BLaER1 (cell line): ENCODE measurements at regions not wholly inside any gene's neighbourhood (a gene's known extent, or its start where the extent isn't known, plus 50 kb on each side); places are given as distances from the start of the nearest gene placed in this dataset.

Experiments used
- H3K27ac ChIP-seq: shearing (Covaris generic); formaldehyde crosslinking; 2 replicates; pipeline ENCODE4 v1.8.1; 2022
- H3K27me3 ChIP-seq: shearing (Covaris generic); formaldehyde crosslinking; 2 replicates; pipeline ENCODE4 v1.8.1; 2022
- H3K36me3 ChIP-seq: shearing (Covaris generic); formaldehyde crosslinking; 2 replicates; pipeline ENCODE4 v1.8.1; 2022
- H3K4me1 ChIP-seq: shearing (Covaris generic); formaldehyde crosslinking; 2 replicates; pipeline ENCODE4 v1.8.1; 2022
- H3K4me2 ChIP-seq: shearing (Covaris generic); formaldehyde crosslinking; 2 replicates; pipeline ENCODE4 v1.8.1; 2022
- H3K4me3 ChIP-seq: shearing (Covaris generic); formaldehyde crosslinking; 2 replicates; pipeline ENCODE4 v1.8.1; 2022
- H3K9ac ChIP-seq: shearing (Covaris generic); formaldehyde crosslinking; 2 replicates; pipeline ENCODE4 v1.8.1; 2022
- H3K9me3 ChIP-seq: shearing (Covaris generic); formaldehyde crosslinking; 2 replicates; pipeline ENCODE4 v1.8.1; 2022
- H4K20me1 ChIP-seq: shearing (Covaris generic); formaldehyde crosslinking; 2 replicates; pipeline ENCODE4 v1.8.1; 2022
- Cebpa-rat ChIP-seq: shearing (Covaris generic); IDR thresholded peaks from 2 replicates; pipeline ENCODE4 v1.8.1; 2022

DNA sequence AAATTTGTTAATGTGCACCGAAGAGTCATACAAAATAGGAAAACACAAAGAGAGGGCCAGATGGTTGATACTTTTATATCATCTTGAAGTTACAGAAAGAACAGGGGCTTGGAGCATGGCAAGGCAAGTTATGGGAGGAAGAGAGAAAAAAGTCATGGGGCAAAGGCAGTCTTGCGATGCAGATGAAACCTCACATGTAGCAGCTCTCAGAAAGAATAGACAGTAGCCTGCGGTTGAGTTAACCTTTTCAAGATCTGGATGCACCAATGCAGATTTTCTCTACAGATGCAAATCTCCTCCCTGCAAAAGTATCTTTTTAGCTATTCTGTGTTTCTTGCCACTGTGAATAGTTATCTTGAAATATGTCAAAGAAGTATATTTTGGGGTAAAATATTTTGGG is 243.9 kb downstream of the TMEM167A start:
- no peaks in the 10 kb centered on the region for H4K20me1 ChIP-seq
- H3K27me3 ChIP-seq = no peaks in the 10 kb centered on the region
- no peak overlapping the region for H3K4me2 ChIP-seq
- H3K27ac ChIP-seq = no peak overlapping the region
- H3K4me1 ChIP-seq = no peaks in the 10 kb centered on the region
- H3K9me3 ChIP-seq = peaks cover 19% of the 10 kb centered on the region
- no peak overlapping the region for H3K9ac ChIP-seq
- no peak for TF ChIP-seq Cebpa-rat
- no peak overlapping the region for H3K4me3 ChIP-seq
- no peaks in the 10 kb centered on the region for H3K36me3 ChIP-seq

DNA sequence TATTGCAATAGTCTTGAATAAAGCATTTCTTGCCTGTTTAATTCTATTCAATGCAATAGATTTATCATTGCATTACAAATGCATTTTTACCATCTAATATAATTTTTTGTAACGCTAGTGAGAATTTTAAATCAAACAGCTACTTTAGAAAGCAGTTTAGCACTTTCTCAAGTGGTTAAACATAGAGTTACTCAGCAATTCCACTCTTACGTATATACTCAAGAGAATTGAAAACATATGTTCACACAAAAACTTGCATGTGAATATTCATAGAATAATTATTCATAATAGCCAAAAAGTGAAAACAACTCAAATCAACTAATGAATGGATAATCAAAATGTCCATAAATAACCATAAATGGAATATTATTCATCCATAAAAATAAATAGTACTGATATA is 244.7 kb downstream of the TMEM167A start:
- H3K4me1 ChIP-seq = no peaks in the 10 kb centered on the region
- no peak for TF ChIP-seq Cebpa-rat
- H3K27ac ChIP-seq = no peak overlapping the region
- H3K36me3 ChIP-seq = no peaks in the 10 kb centered on the region
- no peaks in the 10 kb centered on the region for H3K27me3 ChIP-seq
- H4K20me1 ChIP-seq = no peaks in the 10 kb centered on the region
- H3K9me3 ChIP-seq = peaks cover 19% of the 10 kb centered on the region
- H3K4me2 ChIP-seq = no peak overlapping the region
- no peak overlapping the region for H3K4me3 ChIP-seq
- H3K9ac ChIP-seq = no peak overlapping the region

DNA sequence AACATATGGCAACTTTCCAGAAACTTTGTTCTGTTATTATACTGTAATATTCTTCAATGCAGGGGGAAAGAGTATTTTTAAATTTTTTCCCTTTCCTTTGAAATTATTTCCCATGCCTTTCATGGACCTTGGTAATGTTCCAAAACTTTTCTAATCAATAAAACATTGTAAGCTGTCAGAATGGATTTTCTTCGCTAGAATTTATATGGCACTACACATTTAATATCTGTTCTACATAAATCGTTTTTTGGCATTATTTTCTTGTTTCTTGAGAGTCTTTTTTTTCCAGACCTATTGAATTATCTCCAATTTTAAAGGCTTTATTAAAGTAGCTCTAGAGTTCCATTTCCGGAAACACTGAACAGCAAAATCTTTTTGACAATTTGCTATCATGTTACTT is 249.0 kb downstream of the TMEM167A start:
- Histone ChIP-seq H4K20me1 (no peaks in the 10 kb centered on the region), H3K4me3 (no peak overlapping the region), H3K36me3 (no peaks in the 10 kb centered on the region), H3K4me1 (no peaks in the 10 kb centered on the region), H3K27ac (no peak overlapping the region), H3K27me3 (no peaks in the 10 kb centered on the region), H3K4me2 (no peak overlapping the region), H3K9ac (no peak overlapping the region), H3K9me3 (no peaks in the 10 kb centered on the region)
- no peak for TF ChIP-seq Cebpa-rat

DNA sequence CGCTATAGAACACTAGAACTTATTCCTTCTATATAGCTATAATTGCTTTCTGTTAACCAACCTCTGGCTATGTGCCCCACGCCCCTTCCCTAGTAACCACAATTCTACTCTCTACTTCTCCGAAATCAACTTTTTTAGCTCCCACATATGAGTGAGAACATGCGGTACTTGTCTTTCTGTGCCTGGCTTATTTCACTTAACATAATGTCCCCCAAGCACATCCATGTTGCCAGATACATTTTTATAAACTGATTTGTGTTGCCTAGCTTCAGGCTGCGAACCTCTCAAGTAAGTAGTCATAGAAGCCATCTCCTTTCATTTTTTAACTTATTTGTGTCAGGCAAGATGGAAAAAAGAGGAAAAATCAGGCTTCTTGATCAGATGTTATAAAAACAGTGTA is 249.5 kb downstream of the TMEM167A start:
- H3K9ac ChIP-seq = no peak overlapping the region
- no peak overlapping the region for H3K4me2 ChIP-seq
- H3K9me3 ChIP-seq = no peaks in the 10 kb centered on the region
- no peaks in the 10 kb centered on the region for H3K27me3 ChIP-seq
- H3K36me3 ChIP-seq = no peaks in the 10 kb centered on the region
- H4K20me1 ChIP-seq = no peaks in the 10 kb centered on the region
- TF ChIP-seq Cebpa-rat = no peak
- no peaks in the 10 kb centered on the region for H3K4me1 ChIP-seq
- H3K27ac ChIP-seq = no peak overlapping the region
- no peak overlapping the region for H3K4me3 ChIP-seq

DNA sequence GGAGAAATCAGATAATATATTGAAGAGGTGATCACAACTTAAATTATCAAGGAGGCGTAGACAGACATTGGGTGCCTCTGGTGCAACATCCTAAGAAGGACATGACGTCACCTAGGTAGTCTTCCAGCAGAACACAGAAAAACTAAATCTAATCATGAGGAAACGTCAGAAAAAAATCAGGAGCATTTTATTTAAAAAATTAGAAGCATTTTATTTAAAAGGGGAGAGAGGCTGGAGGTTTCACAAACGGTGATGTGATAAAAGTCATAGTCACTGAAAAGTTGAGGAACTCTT is 254.6 kb downstream of the TMEM167A start:
- H3K4me2 ChIP-seq = no peak overlapping the region
- H3K9me3 ChIP-seq = no peaks in the 10 kb centered on the region
- H3K4me3 ChIP-seq = no peak overlapping the region
- H3K36me3 ChIP-seq = no peaks in the 10 kb centered on the region
- H3K9ac ChIP-seq = no peak overlapping the region
- H4K20me1 ChIP-seq = no peaks in the 10 kb centered on the region
- no peak for TF ChIP-seq Cebpa-rat
- H3K4me1 ChIP-seq = peaks cover 22% of the 10 kb centered on the region
- H3K27me3 ChIP-seq = no peaks in the 10 kb centered on the region
- H3K27ac ChIP-seq = no peak overlapping the region

DNA sequence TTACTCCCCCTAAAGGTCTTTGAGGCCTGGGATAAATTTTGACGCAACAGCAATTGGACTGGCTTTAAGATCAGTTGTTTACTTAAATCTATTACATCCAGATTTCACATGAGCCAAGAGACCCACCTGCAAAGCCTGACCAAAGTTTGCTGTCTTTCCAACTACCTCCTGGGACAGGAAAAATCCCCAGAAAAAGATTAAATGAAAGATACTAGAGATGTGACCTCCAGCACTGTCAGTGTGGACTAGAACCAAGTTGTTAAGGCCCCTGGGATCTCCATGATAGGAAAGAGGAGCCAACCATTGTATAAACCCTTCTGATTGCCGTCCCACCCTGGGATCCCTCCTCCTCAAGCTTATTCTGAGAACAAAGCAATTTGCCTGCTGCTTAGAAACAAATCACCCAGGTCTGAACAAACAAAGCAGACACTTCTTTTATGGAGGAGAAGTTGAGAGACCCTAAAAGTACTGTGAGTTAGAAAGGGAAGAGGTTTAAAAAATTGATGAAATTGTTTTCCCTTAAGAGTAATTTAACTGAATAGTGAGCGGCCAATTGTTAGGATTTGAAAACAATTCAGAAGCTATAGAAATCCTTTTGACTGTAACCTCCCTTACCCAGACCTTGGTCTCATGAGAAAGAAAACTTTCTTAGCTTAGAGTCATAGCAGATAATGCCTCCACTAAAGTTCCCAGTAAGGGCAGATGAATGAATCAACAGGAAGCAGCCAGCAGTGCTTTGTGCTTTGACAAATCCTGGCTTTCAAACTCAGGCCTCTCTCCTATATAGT is 255.2 kb downstream of the TMEM167A start:
- Histone ChIP-seq H3K27ac (peak overlapping the region; percentile 38; the same call in 1 of the 2 replicates), H3K36me3 (no peaks in the 10 kb centered on the region), H3K4me2 (peak overlapping the region; percentile 61), H3K4me1 (peaks cover 22% of the 10 kb centered on the region), H3K4me3 (no peak overlapping the region), H3K9ac (no peak overlapping the region), H3K27me3 (no peaks in the 10 kb centered on the region), H4K20me1 (no peaks in the 10 kb centered on the region), H3K9me3 (no peaks in the 10 kb centered on the region)
- TF ChIP-seq Cebpa-rat = no peak

DNA sequence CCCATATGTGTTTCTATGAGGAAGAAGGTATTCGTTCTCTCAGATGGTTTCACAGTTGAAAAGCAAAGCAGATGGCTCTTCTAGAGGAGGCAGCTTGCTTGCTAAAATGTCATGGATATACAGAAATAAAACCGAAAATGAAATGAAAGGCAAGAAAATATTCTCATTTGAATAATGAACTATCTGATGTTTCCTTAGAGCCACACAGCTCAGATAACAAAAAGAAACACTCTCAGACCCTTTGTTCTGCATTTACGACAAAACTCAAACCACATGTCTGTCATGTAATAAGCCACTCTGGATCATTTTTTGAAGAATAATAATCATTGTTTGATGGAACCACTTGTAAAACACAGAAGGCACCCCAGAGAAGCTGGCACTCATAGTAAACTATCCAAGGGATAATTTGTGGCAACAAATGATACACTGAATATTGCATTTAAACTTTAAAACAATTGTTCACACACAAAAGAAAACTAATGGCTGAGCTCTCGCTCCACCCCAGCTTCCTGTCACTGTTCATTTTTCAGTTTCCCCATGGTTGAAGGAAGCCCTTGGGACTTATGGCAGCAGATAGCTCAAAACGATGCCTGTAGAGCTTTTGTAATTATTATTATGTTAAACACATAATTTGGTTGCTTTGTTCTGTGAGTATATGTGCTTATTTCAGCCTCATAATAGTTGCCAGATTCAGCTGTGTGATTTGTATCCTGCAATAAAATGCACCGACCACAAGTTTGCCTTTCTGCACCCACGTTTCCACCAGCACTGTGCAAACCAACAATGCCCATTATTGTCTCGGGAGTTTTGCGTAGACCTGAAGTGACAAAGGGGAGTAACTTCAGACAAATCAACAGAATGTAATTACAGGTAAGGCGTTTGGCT is 256.0 kb downstream of the TMEM167A start:
- H3K27me3 ChIP-seq = no peaks in the 10 kb centered on the region
- TF ChIP-seq Cebpa-rat = no peak
- H3K27ac ChIP-seq = peak overlapping the region; percentile 72
- H3K4me2 ChIP-seq = peak overlapping the region; percentile 61
- no peaks in the 10 kb centered on the region for H3K9me3 ChIP-seq
- no peaks in the 10 kb centered on the region for H4K20me1 ChIP-seq
- no peak overlapping the region for H3K9ac ChIP-seq
- H3K4me3 ChIP-seq = no peak overlapping the region
- no peaks in the 10 kb centered on the region for H3K36me3 ChIP-seq
- peaks cover 22% of the 10 kb centered on the region for H3K4me1 ChIP-seq

DNA sequence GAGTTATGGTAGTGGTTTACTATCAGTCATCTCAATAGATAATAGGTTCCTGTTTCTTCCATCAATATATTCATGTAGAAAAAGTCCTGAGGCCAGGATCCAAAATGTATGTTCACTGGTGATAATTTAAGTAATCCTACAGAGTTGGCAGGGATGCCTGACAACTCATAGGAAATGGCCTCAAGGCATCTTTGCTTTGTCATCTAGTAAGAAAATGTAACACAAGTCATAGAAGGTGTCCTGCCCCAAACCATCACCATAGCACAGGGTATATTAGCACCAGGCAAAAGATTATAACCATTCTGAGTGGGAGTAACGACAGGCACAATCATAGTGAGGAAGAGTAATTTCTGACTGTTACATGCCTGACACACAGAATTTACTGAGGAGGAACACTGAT is 257.0 kb downstream of the TMEM167A start:
- Histone ChIP-seq H3K4me3 (no peak overlapping the region), H3K9ac (no peak overlapping the region), H3K4me2 (peak overlapping the region; percentile 61; the same call in 1 of the 2 replicates), H4K20me1 (no peaks in the 10 kb centered on the region), H3K4me1 (peaks cover 22% of the 10 kb centered on the region), H3K36me3 (no peaks in the 10 kb centered on the region), H3K9me3 (no peaks in the 10 kb centered on the region), H3K27ac (no peak overlapping the region), H3K27me3 (no peaks in the 10 kb centered on the region)
- no peak for TF ChIP-seq Cebpa-rat

DNA sequence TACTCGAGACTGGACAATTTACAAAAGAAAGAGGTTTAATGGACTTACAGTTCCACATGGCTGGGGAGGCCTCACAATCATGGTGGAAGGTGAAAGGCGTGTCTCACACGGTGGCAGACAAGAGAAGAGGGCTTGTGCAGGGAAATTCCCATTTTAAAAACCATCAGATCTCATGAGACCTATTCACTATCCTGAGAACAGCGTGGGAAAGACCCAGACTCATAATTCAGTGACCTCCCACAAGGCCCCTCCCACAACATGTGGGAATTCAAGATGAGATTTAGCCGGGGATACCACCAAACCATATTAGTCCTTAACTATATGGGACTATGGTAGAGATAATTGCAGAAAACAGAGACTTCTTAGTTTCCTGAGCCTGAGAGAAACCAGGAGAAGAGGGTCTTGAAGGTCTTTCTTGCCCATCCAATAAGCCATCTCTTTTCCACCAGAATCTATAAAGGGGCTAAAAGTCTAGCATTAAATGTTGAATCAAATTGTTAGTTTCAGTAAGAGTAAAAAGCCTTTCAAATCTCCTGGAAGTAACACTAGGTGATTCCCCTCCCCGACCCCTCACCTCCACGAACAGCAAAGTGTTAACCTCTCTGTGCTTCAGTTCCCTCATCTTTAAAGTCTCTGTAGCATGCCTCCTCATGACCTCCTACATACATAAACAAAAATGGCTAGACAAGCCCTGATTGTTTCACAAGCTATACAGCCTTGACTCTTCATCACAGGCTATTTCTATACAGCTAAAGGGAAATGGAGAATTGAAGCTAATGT is 259.1 kb downstream of the TMEM167A start:
- Histone ChIP-seq H4K20me1 (no peaks in the 10 kb centered on the region), H3K4me2 (no peak overlapping the region), H3K36me3 (no peaks in the 10 kb centered on the region), H3K9me3 (no peaks in the 10 kb centered on the region), H3K4me1 (peaks cover 28% of the 10 kb centered on the region), H3K27me3 (no peaks in the 10 kb centered on the region), H3K9ac (no peak overlapping the region), H3K4me3 (no peak overlapping the region), H3K27ac (no peak overlapping the region)
- TF ChIP-seq Cebpa-rat = no peak

DNA sequence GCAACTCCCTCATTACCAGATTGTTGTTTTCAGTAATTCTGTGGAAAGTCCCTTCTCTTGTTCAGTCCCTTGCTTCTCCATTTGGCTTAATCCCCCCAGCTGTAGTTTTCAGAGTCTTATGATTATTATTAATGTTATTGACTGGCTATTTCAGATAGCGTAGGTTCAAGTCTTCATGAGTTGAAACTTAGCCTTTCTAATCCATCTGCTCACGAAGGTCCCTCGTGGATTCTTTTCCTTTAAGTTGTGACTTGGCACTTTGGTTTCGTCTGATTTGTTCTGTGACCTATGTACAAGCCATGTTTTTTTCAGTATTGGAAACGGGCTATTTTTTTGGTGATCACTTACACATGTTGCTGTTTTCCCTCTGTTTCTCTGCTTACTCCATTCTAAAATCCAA is 260.3 kb downstream of the TMEM167A start:
- Histone ChIP-seq H3K9ac (no peak overlapping the region), H3K36me3 (no peaks in the 10 kb centered on the region), H3K27ac (no peak overlapping the region), H3K4me2 (no peak overlapping the region), H3K4me1 (peaks cover 23% of the 10 kb centered on the region), H3K4me3 (no peak overlapping the region), H3K9me3 (no peaks in the 10 kb centered on the region), H4K20me1 (no peaks in the 10 kb centered on the region), H3K27me3 (no peaks in the 10 kb centered on the region)
- no peak for TF ChIP-seq Cebpa-rat
